Transverse colon (tissue), 4 donors: ENCODE measurements at regions not wholly inside any gene's neighbourhood (a gene's known extent, or its start where the extent isn't known, plus 50 kb on each side); places are given as distances from the start of the nearest gene placed in this dataset.

ENCODE experiments used
- CTCF ChIP-seq, 5 experiments: fragments of 200-600 bp in 3 of 5; fragments of 450-650 bp in 2 of 5; sonication (generic) in 3 of 5; IDR thresholded peaks; 1 replicate in 2 of 5; 2 replicates in 3 of 5; pipeline ENCODE4 v1.5.1; 2016 to 2017; ENCODE audit warnings: antibody characterized with exemption in 5 of 5, inconsistent platforms in 3 of 5, mild to moderate bottlenecking in 2 of 5, moderate library complexity in 1 of 5
- EP300 ChIP-seq: sonication (generic); formaldehyde crosslinking; IDR thresholded peaks from one replicate; pipeline ENCODE4 v1.6.1; 2017; ENCODE audit warnings: antibody characterized with exemption, low read depth
- POLR2AphosphoS5 ChIP-seq, 3 donors: sonication (generic); formaldehyde crosslinking; IDR thresholded peaks; one replicate each; pipeline ENCODE4 v1.6.1; 2016; ENCODE audit warnings: antibody characterized with exemption in 3 of 3

- no peak for TF ChIP-seq CTCF (IDR thresholded peaks at IDR 0.05)
- no peak for TF ChIP-seq POLR2AphosphoS5 (IDR thresholded peaks at IDR 0.05)
- TF ChIP-seq EP300: no peak
Measured at GRCh38 chr3:144818973-144819372, 847.4 kb downstream of the DIPK2A start.
